ENCODE measurements at regions not wholly inside any gene's neighbourhood (a gene's known extent, or its start where the extent isn't known, plus 50 kb on each side); places are given as distances from the start of the nearest gene placed in this dataset.

- H3K36me3 ChIP-seq (replicated peaks): no peaks in the 10 kb centered on the region
Observed at GRCh38 chr2:16482460-16482859, 183.2 kb downstream of the CYRIA start.

GRCh38 chr2:16481351-16481750 lies 184.3 kb downstream of the CYRIA start:
- H3K27ac ChIP-seq: no peak overlapping the region
- in situ Hi-C loops (cut with HindIII; ENCODE audit: low pct_ligation_motif_present, low sequenced_read_pairs): no loop called here
- DNase-seq: no peak
- H3K36me3 ChIP-seq (replicated peaks): no peaks in the 10 kb centered on the region
- no peak overlapping the region for H3K4me3 ChIP-seq (ENCODE audit: low read depth, low read length)
- no peaks in the 10 kb centered on the region for H3K27me3 ChIP-seq (replicated peaks)
- no peak for TF ChIP-seq CTCF (IDR thresholded peaks at IDR 0.05; ENCODE audit: low read depth, low read length, missing control alignments)

More at GRCh38 chr2:16482460-16482859, 183.2 kb downstream of the CYRIA start:
- no peaks in the 10 kb centered on the region for H3K27me3 ChIP-seq (replicated peaks)
- DNase-seq: no peak
- H3K4me3 ChIP-seq (ENCODE audit: low read depth, low read length): no peak overlapping the region
- no peak for TF ChIP-seq CTCF (IDR thresholded peaks at IDR 0.05; ENCODE audit: low read depth, low read length, missing control alignments)
- H3K27ac ChIP-seq: no peak overlapping the region
- in situ Hi-C loops (cut with HindIII; ENCODE audit: low pct_ligation_motif_present, low sequenced_read_pairs): no loop called here

GRCh38 chr2:16479721-16480120 lies 185.9 kb downstream of the CYRIA start:
- H3K27me3 ChIP-seq (replicated peaks): no peaks in the 10 kb centered on the region
- in situ Hi-C loops (cut with HindIII; ENCODE audit: low pct_ligation_motif_present, low sequenced_read_pairs): no loop called here
- no peaks in the 10 kb centered on the region for H3K36me3 ChIP-seq (replicated peaks)
- TF ChIP-seq CTCF (IDR thresholded peaks at IDR 0.05; ENCODE audit: low read depth, low read length, missing control alignments): no peak
- no peak for DNase-seq
- H3K4me3 ChIP-seq (ENCODE audit: low read depth, low read length): no peak overlapping the region
- no peak overlapping the region for H3K27ac ChIP-seq

- no peaks in the 10 kb centered on the region for H3K36me3 ChIP-seq (replicated peaks)
- H3K4me3 ChIP-seq (ENCODE audit: low read depth, low read length): no peak overlapping the region
- no peak for DNase-seq
- no peak for TF ChIP-seq CTCF (IDR thresholded peaks at IDR 0.05; ENCODE audit: low read depth, low read length, missing control alignments)
- no peak overlapping the region for H3K27ac ChIP-seq
- H3K27me3 ChIP-seq (replicated peaks): no peaks in the 10 kb centered on the region
- in situ Hi-C loops (cut with HindIII; ENCODE audit: low pct_ligation_motif_present, low sequenced_read_pairs): no loop called here
Observed at GRCh38 chr2:16478434-16479210, 187.0 kb downstream of the CYRIA start.

- no peak overlapping the region for H3K4me3 ChIP-seq (ENCODE audit: low read depth, low read length)
- no peaks in the 10 kb centered on the region for H3K27me3 ChIP-seq (replicated peaks)
- no peak overlapping the region for H3K27ac ChIP-seq
- in situ Hi-C loops (cut with HindIII; ENCODE audit: low pct_ligation_motif_present, low sequenced_read_pairs): no loop called here
- no peak for TF ChIP-seq CTCF (IDR thresholded peaks at IDR 0.05; ENCODE audit: low read depth, low read length, missing control alignments)
- no peak for DNase-seq
- no peaks in the 10 kb centered on the region for H3K36me3 ChIP-seq (replicated peaks)
Observed at GRCh38 chr2:16477648-16478047, 188.0 kb downstream of the CYRIA start.

GRCh38 chr2:16476866-16477265 lies 188.8 kb downstream of the CYRIA start:
- in situ Hi-C loops (cut with HindIII; ENCODE audit: low pct_ligation_motif_present, low sequenced_read_pairs): no loop called here
- TF ChIP-seq CTCF (IDR thresholded peaks at IDR 0.05; ENCODE audit: low read depth, low read length, missing control alignments): no peak
- Histone ChIP-seq H3K36me3 (replicated peaks) (no peaks in the 10 kb centered on the region), H3K4me3 (ENCODE audit: low read depth, low read length) (no peak overlapping the region), H3K27ac (no peak overlapping the region), H3K27me3 (replicated peaks) (no peaks in the 10 kb centered on the region)
- no peak for DNase-seq

All from brain microvascular endothelial cell (primary cell).